HepG2 (cell line): ENCODE measurements at regions not wholly inside any gene's neighbourhood (a gene's known extent, or its start where the extent isn't known, plus 50 kb on each side); places are given as distances from the start of the nearest gene placed in this dataset.

Source experiments
- ATAC-seq: fragments of 200-7000 bp; cut with Tn5 transposase; 3 replicates; pipeline ENCODE4 v1.9.1; 2020; ENCODE audit warnings: mild to moderate bottlenecking, moderate library complexity
- BruUV-seq: library from RNA; stranded (reverse); fragments of 400-500 nt; replicated peaks from 2 replicates; lab custom pipeline; 2021; lab: Mats Ljungman, UMichigan
- CTCF ChIA-PET: fragments of 300-600 bp; formaldehyde crosslinking; extraction: SDS; loops from one replicate; lab custom pipeline; 2021; ENCODE audit warnings: low total read pairs, inconsistent platforms, low intra/inter-chr PET ratio; lab: Yijun Ruan, JAX
- POLR2A ChIA-PET: fragments of 350-600 bp; sonication (Branson Sonifier 250); formaldehyde crosslinking; loops from one replicate; lab custom pipeline; 2020; ENCODE audit warnings: antibody characterized with exemption, inconsistent platforms; lab: Yijun Ruan, JAX
- DNase-seq: peaks from one replicate; pipeline ENCODE4 v3.0.0-alpha.2; 2015; ENCODE audit warnings: low spot score
- FAIRE-seq: peaks from 3 replicates; lab custom pipeline; 2011; peaks lifted over from hg19 to GRCh38; lab: Jason Lieb, UNC
- H2AFZ ChIP-seq: one replicate; pipeline ENCODE4 v1.6.1; 2011; ENCODE audit warnings: low read length, inconsistent platforms
- H3K27ac ChIP-seq: fragments of 300-600 bp; 3 replicates; pipeline ENCODE4 v1.8.0; 2011; ENCODE audit warnings: mixed run types, mild to moderate bottlenecking, mixed read lengths, low read length, inconsistent platforms; ENCODE audit not compliant: insufficient read depth; ENCODE audit errors: extremely low read length
- H3K27me3 ChIP-seq, 2 experiments: fragments of 200-600 bp in 1 of 2; 2 replicates in 1 of 2; 3 replicates in 1 of 2; pipeline versions ENCODE4 v1.6.0 to v1.8.0; 2011; ENCODE audit warnings: low read length in 2 of 2, mild to moderate bottlenecking in 2 of 2, moderate library complexity in 2 of 2, inconsistent platforms in 1 of 2; ENCODE audit not compliant: insufficient read depth in 2 of 2, control insufficient read depth in 1 of 2
- H3K36me3 ChIP-seq, 2 experiments: fragments of 200-600 bp in 1 of 2; replicated peaks in 1 of 2; 2 replicates in 1 of 2; 3 replicates in 1 of 2; pipeline versions ENCODE4 v1.5.1 to v1.8.0; 2011; ENCODE audit warnings: low read length in 2 of 2, inconsistent platforms in 1 of 2; ENCODE audit not compliant: insufficient read depth in 2 of 2, control insufficient read depth in 1 of 2
- H3K4me1 ChIP-seq: 2 replicates; pipeline ENCODE4 v1.5.1; 2012; ENCODE audit warnings: low read length, inconsistent platforms; ENCODE audit not compliant: insufficient read depth
- H3K4me2 ChIP-seq: 2 replicates; pipeline ENCODE4 v1.6.0; 2011; ENCODE audit warnings: low read depth, low read length, inconsistent platforms
- H3K4me3 ChIP-seq, 3 experiments: fragments of 200-600 bp in 1 of 3; sonication (generic), shearing (Covaris generic) in 1 of 3; replicated peaks in 1 of 3; 2 replicates each; pipeline ENCODE4 v1.5.1; 2011 to 2016; ENCODE audit warnings: low read length in 3 of 3, inconsistent platforms in 2 of 3, low read depth in 2 of 3, mild to moderate bottlenecking in 2 of 3, control low read depth in 1 of 3, mixed read lengths in 1 of 3; ENCODE audit not compliant: insufficient read depth in 1 of 3
- H3K79me2 ChIP-seq: one replicate; pipeline ENCODE4 v1.6.1; 2011; ENCODE audit warnings: low read length, inconsistent platforms; ENCODE audit not compliant: insufficient read depth
- H3K9ac ChIP-seq: 2 replicates; pipeline ENCODE4 v1.6.0; 2011; ENCODE audit warnings: mild to moderate bottlenecking, low read depth, low read length, inconsistent platforms; ENCODE audit not compliant: insufficient read depth
- H3K9me3 ChIP-seq: 2 replicates; pipeline ENCODE4 v1.5.1; 2012; ENCODE audit warnings: mild to moderate bottlenecking, low read length
- H4K20me1 ChIP-seq: 2 replicates; pipeline ENCODE4 v1.6.0; 2011; ENCODE audit warnings: inconsistent platforms, mild to moderate bottlenecking, low read length, moderate library complexity; ENCODE audit not compliant: insufficient read depth
- FOXA1 ChIP-seq, 2 experiments: fragments of 450-650 bp in 1 of 2; sonication (generic) in 1 of 2; formaldehyde crosslinking in 1 of 2; IDR thresholded peaks; 2 replicates each; pipeline versions ENCODE4 v1.4.0 to v1.6.1; 2016 to 2020; ENCODE audit warnings: missing genetic modification reagents in 1 of 2
- FOXA3 ChIP-seq: IDR thresholded peaks from 2 replicates; pipeline ENCODE4 v1.6.1; 2016; ENCODE audit warnings: missing genetic modification reagents, missing compliant biosample characterization
- HHEX ChIP-seq: IDR thresholded peaks from 2 replicates; pipeline ENCODE4 v1.6.1; 2016; ENCODE audit warnings: control low read depth
- HNF1A ChIP-seq, 2 experiments: sonication (generic) in 1 of 2; formaldehyde crosslinking in 1 of 2; IDR thresholded peaks; 2 replicates each; pipeline versions ENCODE4 v1.4.0 to v1.6.1; 2016 to 2020; ENCODE audit warnings: borderline replicate concordance in 1 of 2, low read depth in 1 of 2, mild to moderate bottlenecking in 1 of 2, missing genetic modification reagents in 1 of 2
- HOXA3 ChIP-seq: sonication (generic); formaldehyde crosslinking; IDR thresholded peaks from 2 replicates; pipeline ENCODE4 v1.5.0; 2020; ENCODE audit warnings: missing genetic modification reagents
- IRF2 ChIP-seq: IDR thresholded peaks from 2 replicates; pipeline ENCODE4 v1.6.1; 2018; ENCODE audit warnings: missing genetic modification reagents, missing compliant biosample characterization
- PAX8 ChIP-seq: sonication (generic); formaldehyde crosslinking; IDR thresholded peaks from 2 replicates; pipeline ENCODE4 v1.8.0; 2022; ENCODE audit warnings: mild to moderate bottlenecking, missing genetic modification reagents, borderline replicate concordance
- SP4 ChIP-seq: sonication (generic); formaldehyde crosslinking; IDR thresholded peaks from 2 replicates; pipeline ENCODE4 v1.8.1; 2023; ENCODE audit warnings: mild to moderate bottlenecking, missing genetic modification reagents
- TBX3 ChIP-seq: fragments of 450-650 bp; IDR thresholded peaks from 2 replicates; pipeline ENCODE4 v1.6.1; 2017; ENCODE audit warnings: antibody characterized with exemption, mild to moderate bottlenecking, inconsistent platforms, borderline replicate concordance
- ZNF225 ChIP-seq: sonication (generic); formaldehyde crosslinking; IDR thresholded peaks from 2 replicates; pipeline ENCODE4 v1.4.0; 2020; ENCODE audit warnings: mild to moderate bottlenecking, missing genetic modification reagents
- ZNF331 ChIP-seq: sonication (generic); formaldehyde crosslinking; IDR thresholded peaks from 2 replicates; pipeline ENCODE4 v1.4.0; 2020; ENCODE audit warnings: missing genetic modification reagents
- ZNF878 ChIP-seq: sonication (generic); formaldehyde crosslinking; IDR thresholded peaks from 2 replicates; pipeline ENCODE4 v1.8.1; 2023; ENCODE audit warnings: mild to moderate bottlenecking, missing genetic modification reagents, moderate library complexity
- in situ Hi-C: cut with HindIII; loops from 2 replicates; pipeline ENCODE4 v1.10.0; 2017; ENCODE audit warnings: low pct_unique_long_range_greater_than_20kb; ENCODE audit not compliant: extremely low pct_ligation_motif_present
- intact Hi-C: fragments of 100-400 bp; cut with micrococcal nuclease; formaldehyde crosslinking; loops from one replicate; pipeline ENCODE4 v1.10.0; 2022; ENCODE audit not compliant: unreplicated experiment
- TF ChIP-seq, protein P1 (sequence below): sonication (generic); formaldehyde crosslinking; conservative IDR thresholded peaks from 2 replicates; pipeline ENCODE4 v1.8.0; 2022; ENCODE audit warnings: missing genetic modification reagents
- TF ChIP-seq, protein P2 (sequence below): IDR thresholded peaks from 2 replicates; pipeline ENCODE4 v1.6.1; 2012; ENCODE audit warnings: low read length, improper control_type of control experiment

DNA sequence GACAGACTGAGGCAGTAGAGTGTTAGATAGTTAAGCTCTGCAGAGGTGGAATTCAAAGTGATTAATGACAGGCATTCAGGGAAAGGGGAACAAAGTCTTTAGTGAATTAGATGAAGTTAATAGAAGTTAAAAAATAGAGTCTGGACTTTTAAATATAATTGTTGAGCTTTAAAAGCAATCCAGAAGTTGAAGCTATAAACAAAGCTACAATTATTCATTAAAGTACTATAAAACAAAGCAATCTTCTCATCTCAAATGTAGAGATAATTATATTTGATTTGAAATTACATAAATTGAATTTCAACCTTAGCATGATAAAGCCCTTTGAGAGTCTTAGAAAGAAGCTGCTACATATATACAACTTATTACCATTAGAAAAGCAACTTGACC is 710.6 kb downstream of the MRPL39 start:
- no peak for DNase-seq
- no peak overlapping the region for H3K27ac ChIP-seq
- intact Hi-C loops: no loop called here
- BruUV-seq: no TSS peak
- no peak overlapping the region for H2AFZ ChIP-seq
- no peak overlapping the region for H3K9ac ChIP-seq
- no peak overlapping the region for H3K4me2 ChIP-seq
- CTCF ChIA-PET: no interaction called here
- no peak overlapping the region for H3K4me3 ChIP-seq
- no peak for ATAC-seq
- no peak for FAIRE-seq
- H4K20me1 ChIP-seq: no peaks in the 10 kb centered on the region
- no peaks in the 10 kb centered on the region for H3K27me3 ChIP-seq
- H3K9me3 ChIP-seq: peaks cover 72% of the 10 kb centered on the region
- H3K36me3 ChIP-seq: no peaks in the 10 kb centered on the region
- no peaks in the 10 kb centered on the region for H3K4me1 ChIP-seq
- POLR2A ChIA-PET: no interaction called here
- in situ Hi-C loops: no loop called here
- H3K79me2 ChIP-seq: no peaks in the 10 kb centered on the region
- TF ChIP-seq IRF2: no peak
- TF ChIP-seq PAX8 (CRISPR knock-in tag): no peak
- no peak for TF ChIP-seq SP4
- TF ChIP-seq, protein P1, sequence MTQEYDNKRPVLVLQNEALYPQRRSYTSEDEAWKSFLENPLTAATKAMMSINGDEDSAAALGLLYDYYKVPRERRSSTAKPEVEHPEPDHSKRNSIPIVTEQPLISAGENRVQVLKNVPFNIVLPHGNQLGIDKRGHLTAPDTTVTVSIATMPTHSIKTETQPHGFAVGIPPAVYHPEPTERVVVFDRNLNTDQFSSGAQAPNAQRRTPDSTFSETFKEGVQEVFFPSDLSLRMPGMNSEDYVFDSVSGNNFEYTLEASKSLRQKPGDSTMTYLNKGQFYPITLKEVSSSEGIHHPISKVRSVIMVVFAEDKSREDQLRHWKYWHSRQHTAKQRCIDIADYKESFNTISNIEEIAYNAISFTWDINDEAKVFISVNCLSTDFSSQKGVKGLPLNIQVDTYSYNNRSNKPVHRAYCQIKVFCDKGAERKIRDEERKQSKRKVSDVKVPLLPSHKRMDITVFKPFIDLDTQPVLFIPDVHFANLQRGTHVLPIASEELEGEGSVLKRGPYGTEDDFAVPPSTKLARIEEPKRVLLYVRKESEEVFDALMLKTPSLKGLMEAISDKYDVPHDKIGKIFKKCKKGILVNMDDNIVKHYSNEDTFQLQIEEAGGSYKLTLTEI: no peak
- TF ChIP-seq HOXA3 (CRISPR knock-in tag): no peak
- no peak for TF ChIP-seq FOXA1 (IDR thresholded peaks at IDR 0.05)
- TF ChIP-seq FOXA1 (CRISPR knock-in tag; IDR thresholded peaks at IDR 0.05): no peak
- TF ChIP-seq, protein P2, sequence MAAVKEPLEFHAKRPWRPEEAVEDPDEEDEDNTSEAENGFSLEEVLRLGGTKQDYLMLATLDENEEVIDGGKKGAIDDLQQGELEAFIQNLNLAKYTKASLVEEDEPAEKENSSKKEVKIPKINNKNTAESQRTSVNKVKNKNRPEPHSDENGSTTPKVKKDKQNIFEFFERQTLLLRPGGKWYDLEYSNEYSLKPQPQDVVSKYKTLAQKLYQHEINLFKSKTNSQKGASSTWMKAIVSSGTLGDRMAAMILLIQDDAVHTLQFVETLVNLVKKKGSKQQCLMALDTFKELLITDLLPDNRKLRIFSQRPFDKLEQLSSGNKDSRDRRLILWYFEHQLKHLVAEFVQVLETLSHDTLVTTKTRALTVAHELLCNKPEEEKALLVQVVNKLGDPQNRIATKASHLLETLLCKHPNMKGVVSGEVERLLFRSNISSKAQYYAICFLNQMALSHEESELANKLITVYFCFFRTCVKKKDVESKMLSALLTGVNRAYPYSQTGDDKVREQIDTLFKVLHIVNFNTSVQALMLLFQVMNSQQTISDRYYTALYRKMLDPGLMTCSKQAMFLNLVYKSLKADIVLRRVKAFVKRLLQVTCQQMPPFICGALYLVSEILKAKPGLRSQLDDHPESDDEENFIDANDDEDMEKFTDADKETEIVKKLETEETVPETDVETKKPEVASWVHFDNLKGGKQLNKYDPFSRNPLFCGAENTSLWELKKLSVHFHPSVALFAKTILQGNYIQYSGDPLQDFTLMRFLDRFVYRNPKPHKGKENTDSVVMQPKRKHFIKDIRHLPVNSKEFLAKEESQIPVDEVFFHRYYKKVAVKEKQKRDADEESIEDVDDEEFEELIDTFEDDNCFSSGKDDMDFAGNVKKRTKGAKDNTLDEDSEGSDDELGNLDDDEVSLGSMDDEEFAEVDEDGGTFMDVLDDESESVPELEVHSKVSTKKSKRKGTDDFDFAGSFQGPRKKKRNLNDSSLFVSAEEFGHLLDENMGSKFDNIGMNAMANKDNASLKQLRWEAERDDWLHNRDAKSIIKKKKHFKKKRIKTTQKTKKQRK: no peak
- no peak for TF ChIP-seq HHEX (CRISPR knock-in tag)
- no peak for TF ChIP-seq HNF1A (IDR thresholded peaks at IDR 0.05; ENCODE audit: low read depth)
- no peak for TF ChIP-seq HNF1A (CRISPR knock-in tag; IDR thresholded peaks at IDR 0.05; ENCODE audit: borderline replicate concordance)
- no peak for TF ChIP-seq ZNF878
- TF ChIP-seq FOXA3 (CRISPR knock-in tag): no peak
- no peak for TF ChIP-seq TBX3
- no peak for TF ChIP-seq ZNF225 (CRISPR knock-in tag)
- no peak for TF ChIP-seq ZNF331
